PFSK-1 (cell line): ENCODE measurements at regions not wholly inside any gene's neighbourhood (a gene's known extent, or its start where the extent isn't known, plus 50 kb on each side); places are given as distances from the start of the nearest gene placed in this dataset.

Experiments used
- FOXP2 ChIP-seq: optimal IDR thresholded peaks from 2 replicates; pipeline ENCODE3; 2011; ENCODE audit warnings: borderline replicate concordance, control low read depth, inconsistent platforms; ENCODE audit not compliant: insufficient read depth; ENCODE audit errors: extremely low read length, extremely low read depth
- POLR2AphosphoS5 ChIP-seq: IDR thresholded peaks from 2 replicates; pipeline ENCODE4 v1.6.1; 2012; ENCODE audit warnings: low read depth, mild to moderate bottlenecking, control low read depth, low read length, moderate library complexity
- REST ChIP-seq, 2 experiments: IDR thresholded peaks; 2 replicates each; pipeline versions ENCODE4 v1.6.1 to v1.8.0; 2011 to 2012; ENCODE audit warnings: low read depth in 2 of 2, low read length in 2 of 2, control low read depth in 1 of 2, inconsistent platforms in 1 of 2, mild to moderate bottlenecking in 1 of 2, moderate library complexity in 1 of 2; ENCODE audit not compliant: insufficient read depth in 1 of 2
- SIN3A ChIP-seq: IDR thresholded peaks from 2 replicates; pipeline ENCODE4 v1.6.1; 2012; ENCODE audit warnings: mild to moderate bottlenecking, low read length, moderate library complexity, borderline replicate concordance; ENCODE audit not compliant: insufficient read depth
- TAF1 ChIP-seq: IDR thresholded peaks from 2 replicates; pipeline ENCODE4 v1.6.1; 2012; ENCODE audit warnings: low read length, control low read depth, borderline replicate concordance; ENCODE audit not compliant: insufficient read depth

- no peak for TF ChIP-seq FOXP2
- no peak for TF ChIP-seq SIN3A
- no peak for TF ChIP-seq TAF1
- TF ChIP-seq POLR2AphosphoS5 = no peak
- TF ChIP-seq REST (IDR thresholded peaks at IDR 0.05; ENCODE audit: insufficient read depth in 1 of 2, low read depth in 2 of 2, low read length in 2 of 2) = no peak
Measured at GRCh38 chr19:28831462-28831861, 381.5 kb downstream of the UQCRFS1 start.

GRCh38 chr19:28829762-28830161 lies 383.2 kb downstream of the UQCRFS1 start:
- TF ChIP-seq SIN3A = no peak
- TF ChIP-seq REST (IDR thresholded peaks at IDR 0.05; ENCODE audit: insufficient read depth in 1 of 2, low read depth in 2 of 2, low read length in 2 of 2) = no peak
- TF ChIP-seq POLR2AphosphoS5 = no peak
- no peak for TF ChIP-seq FOXP2
- no peak for TF ChIP-seq TAF1

GRCh38 chr19:28829359-28829758 lies 383.6 kb downstream of the UQCRFS1 start:
- TF ChIP-seq SIN3A = no peak
- TF ChIP-seq FOXP2 = no peak
- TF ChIP-seq REST (IDR thresholded peaks at IDR 0.05; ENCODE audit: insufficient read depth in 1 of 2, low read depth in 2 of 2, low read length in 2 of 2) = no peak

- no peak for TF ChIP-seq POLR2AphosphoS5
- no peak for TF ChIP-seq TAF1
- TF ChIP-seq SIN3A = no peak
- no peak for TF ChIP-seq REST (IDR thresholded peaks at IDR 0.05; ENCODE audit: insufficient read depth in 1 of 2, low read depth in 2 of 2, low read length in 2 of 2)
- no peak for TF ChIP-seq FOXP2
Measured at GRCh38 chr19:28828276-28828870, 384.6 kb downstream of the UQCRFS1 start.

- TF ChIP-seq POLR2AphosphoS5 (no peak), TAF1 (no peak), FOXP2 (no peak)
Measured at GRCh38 chr19:28827382-28827781, 385.6 kb downstream of the UQCRFS1 start.
